Panc1 (cell line): ENCODE measurements at regions not wholly inside any gene's neighbourhood (a gene's known extent, or its start where the extent isn't known, plus 50 kb on each side); places are given as distances from the start of the nearest gene placed in this dataset.

Experiments used
- ATAC-seq: fragments of 200-7000 bp; cut with Tn5 transposase; 2 replicates; pipeline ENCODE4 v1.9.1; 2020; ENCODE audit warnings: mild to moderate bottlenecking, moderate library complexity
- BruUV-seq: library from RNA; stranded (reverse); fragments of 400-500 nt; replicated peaks from 2 replicates; lab custom pipeline; 2021; lab: Mats Ljungman, UMichigan
- CTCF ChIA-PET: fragments of 300-600 bp; sonication (Branson Sonifier 250); formaldehyde crosslinking; loops from one replicate; lab custom pipeline; 2022; ENCODE audit warnings: antibody characterized with exemption; lab: Charles Lee
- POLR2A ChIA-PET: fragments of 300-600 bp; sonication (Branson Sonifier 250); formaldehyde crosslinking; loops from one replicate; lab custom pipeline; 2022; ENCODE audit warnings: antibody characterized with exemption; lab: Charles Lee
- DNase-seq: peaks from one replicate; pipeline ENCODE4 v3.0.0-alpha.2; 2010; ENCODE audit warnings: low read depth, low spot score
- H3K27ac ChIP-seq: 2 replicates; pipeline ENCODE4 v1.5.1; 2011; ENCODE audit warnings: mild to moderate bottlenecking, low read length, inconsistent platforms
- H3K27me3 ChIP-seq: fragments of 200-500 bp; sonication (Bioruptor generic); 2 replicates; pipeline ENCODE4 v1.6.0; 2014; ENCODE audit warnings: low read length, inconsistent platforms; ENCODE audit not compliant: control insufficient read depth, insufficient read depth
- H3K36me3 ChIP-seq: fragments of 200-500 bp; sonication (Bioruptor generic); 2 replicates; pipeline ENCODE4 v1.5.1; 2014; ENCODE audit warnings: inconsistent platforms, mild to moderate bottlenecking, low read length, moderate library complexity; ENCODE audit not compliant: control insufficient read depth, insufficient read depth
- H3K4me1 ChIP-seq: 2 replicates; pipeline ENCODE4 v1.5.1; 2011; ENCODE audit warnings: inconsistent platforms, mild to moderate bottlenecking, low read length, moderate library complexity; ENCODE audit not compliant: control insufficient read depth, insufficient read depth
- H3K4me3 ChIP-seq, 2 experiments: 2 replicates each; pipeline ENCODE4 v1.5.1; 2011 to 2012; ENCODE audit warnings: low read depth in 2 of 2, low read length in 2 of 2, mild to moderate bottlenecking in 2 of 2, inconsistent platforms in 1 of 2, moderate library complexity in 1 of 2
- H3K9me3 ChIP-seq: fragments of 200-500 bp; sonication (Bioruptor generic); 2 replicates; pipeline ENCODE4 v1.5.1; 2014; ENCODE audit warnings: low read depth, mild to moderate bottlenecking, inconsistent platforms, low read length, moderate library complexity; ENCODE audit not compliant: control insufficient read depth, insufficient read depth
- CTCF ChIP-seq: fragments of 450-650 bp; IDR thresholded peaks from 2 replicates; pipeline ENCODE4 v1.5.1; 2017; ENCODE audit warnings: mild to moderate bottlenecking
- POLR2AphosphoS5 ChIP-seq: IDR thresholded peaks from 2 replicates; pipeline ENCODE4 v1.6.1; 2012; ENCODE audit warnings: mild to moderate bottlenecking, low read depth, low read length, moderate library complexity
- REST ChIP-seq, 2 experiments: IDR thresholded peaks; 2 replicates each; pipeline ENCODE4 v1.6.1; 2011 to 2012; ENCODE audit warnings: low read depth in 2 of 2, control low read depth in 1 of 2, low read length in 1 of 2, mild to moderate bottlenecking in 1 of 2, moderate library complexity in 1 of 2; ENCODE audit not compliant: insufficient read depth in 1 of 2
- SIN3A ChIP-seq: IDR thresholded peaks from 2 replicates; pipeline ENCODE4 v1.6.1; 2012; ENCODE audit warnings: low read depth, mild to moderate bottlenecking, low read length, moderate library complexity, borderline replicate concordance; ENCODE audit not compliant: insufficient read depth
- TCF7L2 ChIP-seq: IDR thresholded peaks from 2 replicates; pipeline ENCODE4 v1.6.1; 2011; ENCODE audit warnings: mild to moderate bottlenecking, low read depth, low read length, inconsistent platforms
- in situ Hi-C: cut with HindIII; loops from 2 replicates; pipeline ENCODE4 v1.10.0; 2016; ENCODE audit warnings: low sequenced_read_pairs, low pct_unique_long_range_greater_than_20kb
- intact Hi-C: fragments of 100-400 bp; cut with micrococcal nuclease; formaldehyde crosslinking; loops from one replicate; pipeline ENCODE4 v1.10.0; 2022; ENCODE audit not compliant: unreplicated experiment

DNA sequence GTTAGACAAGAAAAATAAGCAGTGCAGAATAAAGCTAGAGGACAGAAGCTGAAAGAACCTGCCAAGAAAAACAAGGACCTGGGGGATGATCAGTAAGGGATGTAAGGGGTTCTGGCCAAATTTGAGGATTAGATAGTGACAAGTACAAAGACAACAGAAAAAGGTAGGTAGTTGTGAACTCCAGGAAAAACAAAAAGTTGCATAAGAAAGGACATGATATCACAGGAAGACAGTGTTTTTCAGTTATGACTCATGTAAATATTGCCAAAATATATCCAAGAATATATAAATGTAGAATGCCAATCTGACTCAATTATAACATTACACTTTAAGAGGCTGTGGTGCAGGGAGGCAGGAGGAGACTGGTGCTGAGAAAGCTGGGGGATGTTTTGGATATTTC, 209.8 kb upstream of the SH3BP4 start:
- in situ Hi-C loops (no loop called here), intact Hi-C loops (no loop called here)
- H3K9me3 ChIP-seq, result no peaks in the 10 kb centered on the region; the same call in 1 of the 2 replicates
- no peaks in the 10 kb centered on the region for H3K36me3 ChIP-seq
- H3K4me3 ChIP-seq, result no peak overlapping the region
- no peaks in the 10 kb centered on the region for H3K4me1 ChIP-seq
- H3K27me3 ChIP-seq, result no peaks in the 10 kb centered on the region
- ATAC-seq (no peak), DNase-seq (no peak)
- TF ChIP-seq SIN3A, result no peak
- no peak for TF ChIP-seq TCF7L2
- no peak for TF ChIP-seq REST (IDR thresholded peaks at IDR 0.05; ENCODE audit: insufficient read depth in 1 of 2, low read depth in 2 of 2, low read length in 1 of 2)
- no peak for TF ChIP-seq CTCF
- no peak for TF ChIP-seq POLR2AphosphoS5
- CTCF ChIA-PET, result no interaction called here
- POLR2A ChIA-PET, result no interaction called here
- no peak overlapping the region for H3K27ac ChIP-seq
- no TSS peak for BruUV-seq

DNA sequence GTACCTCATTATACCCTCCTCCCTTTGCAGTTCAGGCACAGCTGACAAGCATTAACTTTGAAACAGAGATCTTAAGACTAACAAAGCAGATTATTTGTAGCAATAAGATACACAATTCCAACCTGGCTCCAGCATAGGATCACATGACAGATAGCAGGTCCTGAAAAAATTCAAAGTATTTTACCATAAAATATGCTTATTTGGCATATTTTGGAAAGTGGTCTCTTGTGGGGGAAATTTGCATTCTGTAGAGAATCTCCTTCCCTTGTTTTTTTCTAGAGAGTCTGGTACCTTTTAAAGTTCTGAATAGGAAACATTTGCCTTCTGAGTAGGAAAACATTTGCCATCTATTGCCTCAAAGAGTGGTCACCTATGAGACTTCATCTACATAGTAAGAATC, 212.8 kb upstream of the SH3BP4 start:
- intact Hi-C loops (no loop called here), in situ Hi-C loops (no loop called here)
- ChIA-PET POLR2A (no interaction called here), CTCF (no interaction called here)
- Histone ChIP-seq H3K4me3 (no peak overlapping the region), H3K9me3 (no peaks in the 10 kb centered on the region; the same call in 1 of the 2 replicates), H3K27ac (no peak overlapping the region), H3K27me3 (no peaks in the 10 kb centered on the region), H3K36me3 (no peaks in the 10 kb centered on the region), H3K4me1 (no peaks in the 10 kb centered on the region)
- TF ChIP-seq SIN3A (no peak), CTCF (no peak), REST (IDR thresholded peaks at IDR 0.05; ENCODE audit: insufficient read depth in 1 of 2, low read depth in 2 of 2, low read length in 1 of 2) (no peak), POLR2AphosphoS5 (no peak), TCF7L2 (no peak)
- DNase-seq (no peak), ATAC-seq (no peak)
- no TSS peak for BruUV-seq
